Smooth muscle cell of the brain vasculature (primary cell): ENCODE measurements at regions not wholly inside any gene's neighbourhood (a gene's known extent, or its start where the extent isn't known, plus 50 kb on each side); places are given as distances from the start of the nearest gene placed in this dataset.

Source experiments
- DNase-seq: peaks from one replicate; pipeline ENCODE4 v3.0.0-alpha.2; 2012; ENCODE audit warnings: low read depth, low spot score

- no peak for DNase-seq
These were observed 64.6 kb downstream of the LINC01488 start for GRCh38 chr11:69545976-69546617.

- DNase-seq = no peak
These were observed 65.4 kb downstream of the LINC01488 start for GRCh38 chr11:69546735-69547370.

- DNase-seq = no peak
These were observed 69.4 kb downstream of the LINC01488 start for GRCh38 chr11:69550846-69551245.

- no peak for DNase-seq
These were observed 70.5 kb downstream of the LINC01488 start for GRCh38 chr11:69551963-69552362.

- DNase-seq = no peak
These were observed 71.5 kb downstream of the LINC01488 start for GRCh38 chr11:69552951-69553350.

GRCh38 chr11:69553416-69554357, 72.2 kb downstream of the LINC01488 start:
- DNase-seq = no peak

GRCh38 chr11:69554849-69555248, 73.4 kb downstream of the LINC01488 start:
- no peak for DNase-seq

GRCh38 chr11:69557266-69557665, 75.8 kb downstream of the LINC01488 start:
- no peak for DNase-seq

GRCh38 chr11:69558519-69558941, 77.1 kb downstream of the LINC01488 start:
- DNase-seq = no peak

GRCh38 chr11:69559181-69559580, 77.7 kb downstream of the LINC01488 start:
- DNase-seq = no peak

- DNase-seq = no peak
These were observed 78.8 kb downstream of the LINC01488 start for GRCh38 chr11:69560141-69560790.

- no peak for DNase-seq
These were observed 78.7 kb upstream of the CCND1 start for GRCh38 chr11:69562302-69562701.

- no peak for DNase-seq
These were observed 78.1 kb upstream of the CCND1 start for GRCh38 chr11:69562816-69563215.

- no peak for DNase-seq
These were observed 77.7 kb upstream of the CCND1 start for GRCh38 chr11:69563306-69563705.

- DNase-seq = no peak
These were observed 76.8 kb upstream of the CCND1 start for GRCh38 chr11:69563946-69564775.

GRCh38 chr11:69566001-69566400, 75.0 kb upstream of the CCND1 start:
- no peak for DNase-seq

GRCh38 chr11:69567951-69568808, 72.8 kb upstream of the CCND1 start:
- DNase-seq = no peak

- DNase-seq = no peak
These were observed 72.2 kb upstream of the CCND1 start for GRCh38 chr11:69568809-69569097.

- no peak for DNase-seq
These were observed 71.4 kb upstream of the CCND1 start for GRCh38 chr11:69569306-69570200.
